SK-N-SH (cell line): ENCODE measurements at regions not wholly inside any gene's neighbourhood (a gene's known extent, or its start where the extent isn't known, plus 50 kb on each side); places are given as distances from the start of the nearest gene placed in this dataset.

ENCODE experiments used
- CTCF ChIA-PET: fragments of 300-600, 350-600 bp; formaldehyde crosslinking; extraction: SDS; loops from one replicate; lab custom pipeline; 2021; lab: Yijun Ruan, JAX
- POLR2A ChIA-PET: fragments of 350-600 bp; sonication (Branson Sonifier 250); formaldehyde crosslinking; extraction: SDS; loops from one replicate; lab custom pipeline; 2020; ENCODE audit warnings: antibody characterized with exemption, inconsistent platforms; lab: Yijun Ruan, JAX
- DNase-seq: peaks from one replicate; pipeline ENCODE4 v3.0.0; 2012
- H2AFZ ChIP-seq: fragments of 200-600 bp; sonication (generic); 2 replicates; pipeline ENCODE4 v1.8.1; 2016; ENCODE audit warnings: antibody characterized with exemption, mild to moderate bottlenecking, low read depth
- H3F3A ChIP-seq: fragments of 200-600 bp; sonication (generic); replicated peaks from 2 replicates; pipeline ENCODE3; 2016; ENCODE audit warnings: antibody characterized with exemption, mild to moderate bottlenecking; ENCODE audit not compliant: insufficient read depth
- H3K27ac ChIP-seq, 2 experiments: fragments of 200-500 bp in 1 of 2; fragments of 200-600 bp in 1 of 2; sonication (Bioruptor generic) in 1 of 2; sonication (generic), shearing (Covaris generic) in 1 of 2; 2 replicates each; pipeline versions ENCODE4 v1.5.1 to v1.6.1; 2014 to 2016; ENCODE audit warnings: low read depth in 2 of 2, inconsistent platforms in 1 of 2, low read length in 1 of 2, mild to moderate bottlenecking in 1 of 2, mixed read lengths in 1 of 2
- H3K27me3 ChIP-seq: fragments of 200-600 bp; sonication (generic), shearing (Covaris generic); 2 replicates; pipeline ENCODE4 v1.6.1; 2016; ENCODE audit warnings: mixed run types; ENCODE audit not compliant: insufficient read depth
- H3K36me3 ChIP-seq, 2 experiments: fragments of 200-500 bp in 1 of 2; fragments of 200-600 bp in 1 of 2; sonication (Bioruptor generic) in 1 of 2; sonication (generic) in 1 of 2; replicated peaks in 1 of 2; 2 replicates each; pipeline versions ENCODE3 to v1.5.1; 2014 to 2016; ENCODE audit warnings: low read length in 1 of 2, mild to moderate bottlenecking in 1 of 2; ENCODE audit not compliant: insufficient read depth in 2 of 2, control insufficient read depth in 1 of 2
- H3K4me1 ChIP-seq, 2 experiments: fragments of 200-500 bp in 1 of 2; fragments of 200-600 bp in 1 of 2; sonication (Bioruptor generic) in 1 of 2; sonication (generic), shearing (Covaris generic) in 1 of 2; 2 replicates each; pipeline versions ENCODE4 v1.5.1 to v1.6.1; 2014 to 2016; ENCODE audit warnings: low read depth in 1 of 2, low read length in 1 of 2, mixed run types in 1 of 2; ENCODE audit not compliant: insufficient read depth in 2 of 2, control insufficient read depth in 1 of 2
- H3K4me2 ChIP-seq: fragments of 200-600 bp; sonication (generic), shearing (Covaris generic); 2 replicates; pipeline ENCODE4 v1.6.1; 2017; ENCODE audit warnings: mixed run types
- H3K4me3 ChIP-seq, 2 experiments: fragments of 200-500 bp in 1 of 2; fragments of 200-600 bp in 1 of 2; sonication (Bioruptor generic) in 1 of 2; sonication (generic), shearing (Covaris generic) in 1 of 2; 2 replicates each; pipeline versions ENCODE4 v1.5.1 to v1.8.1; 2014 to 2016; ENCODE audit warnings: low read depth in 2 of 2, inconsistent platforms in 1 of 2, low read length in 1 of 2, mild to moderate bottlenecking in 1 of 2, mixed read lengths in 1 of 2, moderate library complexity in 1 of 2
- H3K79me2 ChIP-seq: fragments of 200-600 bp; sonication (generic); 2 replicates; pipeline ENCODE4 v1.8.1; 2017; ENCODE audit warnings: mild to moderate bottlenecking; ENCODE audit not compliant: insufficient read depth
- H3K9ac ChIP-seq: fragments of 200-600 bp; sonication (generic); 2 replicates; pipeline ENCODE4 v1.6.1; 2017; ENCODE audit warnings: mixed run types
- H3K9me2 ChIP-seq: fragments of 200-600 bp; sonication (generic); 2 replicates; pipeline ENCODE4 v1.6.1; 2017; ENCODE audit warnings: mixed run types
- H3K9me3 ChIP-seq: fragments of 200-600 bp; sonication (generic); 2 replicates; pipeline ENCODE4 v1.6.1; 2017; ENCODE audit warnings: mixed run types, mild to moderate bottlenecking, moderate library complexity
- H4K20me1 ChIP-seq: fragments of 200-600 bp; sonication (generic); 2 replicates; pipeline ENCODE4 v1.6.1; 2017; ENCODE audit warnings: mild to moderate bottlenecking, mixed run types; ENCODE audit not compliant: insufficient read depth
- FOXJ3 ChIP-seq: sonication (generic); formaldehyde crosslinking; IDR thresholded peaks from 2 replicates; pipeline ENCODE4 v1.5.1; 2020; ENCODE audit warnings: mild to moderate bottlenecking, missing genetic modification reagents
- RAD21 ChIP-seq: IDR thresholded peaks from 2 replicates; pipeline ENCODE4 v1.6.1; 2012; ENCODE audit warnings: mild to moderate bottlenecking, low read length
- REST ChIP-seq: IDR thresholded peaks from 2 replicates; pipeline ENCODE4 v1.6.1; 2012; ENCODE audit warnings: mild to moderate bottlenecking, low read depth, low read length, moderate library complexity
- SIN3A ChIP-seq: IDR thresholded peaks from 2 replicates; pipeline ENCODE4 v1.6.1; 2012; ENCODE audit warnings: low read depth, mild to moderate bottlenecking, low read length, moderate library complexity, borderline replicate concordance
- SMC3 ChIP-seq: IDR thresholded peaks from 2 replicates; pipeline ENCODE4 v1.6.1; 2012; ENCODE audit warnings: low read depth, low read length, improper control_type of control experiment
- TEAD4 ChIP-seq: IDR thresholded peaks from 2 replicates; pipeline ENCODE4 v1.4.0; 2012; ENCODE audit warnings: mild to moderate bottlenecking, borderline replicate concordance; ENCODE audit not compliant: insufficient read depth
- USF2 ChIP-seq: fragments of 150-350 bp; IDR thresholded peaks from 2 replicates; pipeline ENCODE4 v1.6.1; 2017; ENCODE audit warnings: antibody characterized with exemption, low read length, low read depth, borderline replicate concordance
- YY1 ChIP-seq: IDR thresholded peaks from 2 replicates; pipeline ENCODE4 v1.4.0; 2012; ENCODE audit warnings: low read depth, mild to moderate bottlenecking
- WGBS: methylation state at CpG from one replicate; pipeline ENCODE4 v1.1.6; 2017; ENCODE audit warnings: low lambda C conversion rate; 5-methylcytosine and 5-hydroxymethylcytosine counted together
- TF ChIP-seq, protein P1 (sequence below): fragments of 200-600 bp; sonication (generic); IDR thresholded peaks from 2 replicates; pipeline ENCODE4 v1.6.1; 2017; ENCODE audit warnings: antibody characterized with exemption, mild to moderate bottlenecking, moderate library complexity

DNA sequence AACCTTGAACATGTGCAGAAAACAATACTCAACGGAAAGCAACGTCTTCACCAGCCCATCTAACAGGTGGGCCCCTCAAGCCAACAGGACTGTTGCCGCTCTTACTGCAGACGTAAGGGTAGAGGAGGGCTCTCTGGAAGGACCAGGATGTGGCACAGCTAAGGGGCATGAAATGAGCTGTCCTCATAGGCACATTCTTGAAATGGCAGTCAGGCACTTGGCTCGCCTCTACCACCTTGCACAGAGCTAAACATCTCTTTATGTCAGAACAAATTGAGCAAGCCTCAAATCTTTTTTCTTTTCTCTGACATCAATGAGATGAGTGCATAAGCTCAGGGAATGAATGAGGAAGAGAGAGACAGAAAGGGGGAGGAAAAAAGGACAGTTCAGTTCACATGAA is 86.4 kb upstream of the ESRRG start (continued):
- TF ChIP-seq REST (no peak), FOXJ3 (CRISPR knock-in tag) (no peak), USF2 (no peak), SIN3A (no peak)

DNA sequence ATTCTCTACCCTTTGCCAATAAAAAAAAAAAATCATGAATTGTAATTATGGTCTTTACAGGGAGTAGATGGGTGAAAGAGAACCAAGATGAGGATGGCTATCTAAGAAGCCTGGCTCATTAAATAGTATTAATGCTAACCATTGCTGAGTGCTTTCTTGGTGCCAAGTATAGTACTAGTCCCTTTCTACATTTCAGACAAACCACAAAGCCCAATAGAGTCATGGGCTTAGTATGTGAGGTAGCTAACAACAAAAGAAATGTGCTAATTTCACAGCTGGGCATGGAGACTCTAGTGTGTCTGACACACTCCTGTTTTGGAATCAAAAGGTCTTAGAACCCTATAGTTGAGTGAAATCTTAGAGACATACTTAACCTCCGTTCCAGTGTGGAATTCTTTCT is 84.5 kb upstream of the ESRRG start:
- no peak for TF ChIP-seq RAD21
- TF ChIP-seq REST, result no peak
- TF ChIP-seq TEAD4, result no peak
- TF ChIP-seq, protein P1, sequence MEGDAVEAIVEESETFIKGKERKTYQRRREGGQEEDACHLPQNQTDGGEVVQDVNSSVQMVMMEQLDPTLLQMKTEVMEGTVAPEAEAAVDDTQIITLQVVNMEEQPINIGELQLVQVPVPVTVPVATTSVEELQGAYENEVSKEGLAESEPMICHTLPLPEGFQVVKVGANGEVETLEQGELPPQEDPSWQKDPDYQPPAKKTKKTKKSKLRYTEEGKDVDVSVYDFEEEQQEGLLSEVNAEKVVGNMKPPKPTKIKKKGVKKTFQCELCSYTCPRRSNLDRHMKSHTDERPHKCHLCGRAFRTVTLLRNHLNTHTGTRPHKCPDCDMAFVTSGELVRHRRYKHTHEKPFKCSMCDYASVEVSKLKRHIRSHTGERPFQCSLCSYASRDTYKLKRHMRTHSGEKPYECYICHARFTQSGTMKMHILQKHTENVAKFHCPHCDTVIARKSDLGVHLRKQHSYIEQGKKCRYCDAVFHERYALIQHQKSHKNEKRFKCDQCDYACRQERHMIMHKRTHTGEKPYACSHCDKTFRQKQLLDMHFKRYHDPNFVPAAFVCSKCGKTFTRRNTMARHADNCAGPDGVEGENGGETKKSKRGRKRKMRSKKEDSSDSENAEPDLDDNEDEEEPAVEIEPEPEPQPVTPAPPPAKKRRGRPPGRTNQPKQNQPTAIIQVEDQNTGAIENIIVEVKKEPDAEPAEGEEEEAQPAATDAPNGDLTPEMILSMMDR, result no peak
- TF ChIP-seq SMC3, result no peak
- no peak for TF ChIP-seq FOXJ3 (CRISPR knock-in tag)
- no peak for TF ChIP-seq YY1
- 44% methylated on average over 1 of the region's 1 CpG for WGBS
- Histone ChIP-seq H3K27ac (no peak overlapping the region), H3K36me3 (no peaks in the 10 kb centered on the region), H3F3A (no peaks in the 10 kb centered on the region), H3K9me2 (no peaks in the 10 kb centered on the region), H3K27me3 (no peaks in the 10 kb centered on the region), H4K20me1 (no peaks in the 10 kb centered on the region), H3K9me3 (no peaks in the 10 kb centered on the region), H3K4me2 (no peak overlapping the region), H3K4me1 (peaks cover 0 to 2% of the 10 kb centered on the region in 2 experiments; a peak in 2 of 4 replicates), H2AFZ (no peak overlapping the region), H3K9ac (no peak overlapping the region), H3K4me3 (no peak overlapping the region), H3K79me2 (no peaks in the 10 kb centered on the region)
- ChIA-PET POLR2A (no interaction called here), CTCF (interaction anchor here (1.0 to 1.2 kb wide), 2 partner anchors 9 to 526 kb away, joined by 3 read pairs; no protein-coding TSS in a partner anchor)
- no peak for DNase-seq
